HG02970 (cell line): ENCODE measurements at regions not wholly inside any gene's neighbourhood (a gene's known extent, or its start where the extent isn't known, plus 50 kb on each side); places are given as distances from the start of the nearest gene placed in this dataset.
"Not testable (repeated sequence)": the region's sequence is repeated elsewhere in the genome, so short reads cannot be mapped to it uniquely, and the experiment has no call there.

Experiments
- ATAC-seq: cut with Tn5 transposase; IDR thresholded peaks from one replicate; pipeline ENCODE4 v1.9.1; 2021; ENCODE audit warnings: mild to moderate bottlenecking, moderate library complexity, moderate number of reproducible peaks; ENCODE audit not compliant: unreplicated experiment, low FRiP score

DNA sequence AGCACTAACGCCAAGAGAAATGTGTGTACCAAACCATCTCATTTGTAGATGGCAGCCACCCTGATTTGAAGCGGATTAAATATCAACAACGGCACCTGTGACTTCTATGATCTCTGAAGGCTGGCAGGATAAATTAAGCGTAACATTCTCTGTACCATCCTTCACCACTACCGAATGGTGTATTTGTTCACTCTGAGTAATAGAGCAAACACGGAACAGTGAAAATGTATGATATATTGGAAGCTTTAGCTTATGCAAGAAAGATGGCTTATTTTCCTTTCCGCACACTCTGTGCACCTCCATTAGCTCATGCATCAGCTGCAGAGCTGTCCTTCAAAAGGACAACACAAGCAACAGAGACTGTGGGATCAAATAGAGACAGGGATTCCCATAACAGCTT lies 431.1 kb downstream of the PRELID2 start:
- ATAC-seq, result no peak

DNA sequence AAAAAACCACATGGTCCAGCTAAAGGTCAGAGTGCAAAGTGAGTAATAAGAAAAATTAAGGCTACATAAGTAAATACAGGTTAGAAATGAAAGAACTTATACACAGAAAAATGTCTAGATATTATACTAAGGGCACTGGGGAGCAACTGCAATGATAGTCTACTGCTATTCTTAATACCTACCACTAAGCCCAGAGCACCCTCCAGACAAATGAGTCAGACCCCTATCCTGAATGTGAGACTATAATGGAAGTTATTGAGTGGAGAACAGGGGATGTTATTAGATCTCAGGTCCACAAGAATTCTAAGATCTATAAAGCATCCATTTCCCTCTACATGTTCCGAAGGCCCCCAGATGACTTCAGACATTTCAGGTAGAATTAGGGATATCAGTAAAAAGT lies 438.3 kb downstream of the PRELID2 start:
- no peak for ATAC-seq

DNA sequence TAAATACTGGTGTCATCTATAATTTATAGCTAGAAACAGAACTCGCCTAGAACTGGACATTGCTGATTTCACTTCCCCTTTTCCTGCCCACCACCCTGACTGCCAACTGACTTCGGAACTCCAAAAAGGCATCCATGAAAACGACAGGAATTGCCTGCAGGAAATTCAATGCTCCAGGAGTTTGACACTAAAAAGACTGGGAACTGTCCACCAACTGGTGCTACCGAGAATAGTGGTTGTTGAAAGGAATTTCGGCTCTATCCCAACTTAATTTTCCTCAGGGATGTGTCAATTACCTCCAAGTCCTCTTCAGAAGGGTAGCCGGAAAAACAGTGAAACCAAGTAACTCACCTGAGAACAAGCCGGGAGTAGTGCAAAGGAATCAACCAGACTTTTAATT lies 440.0 kb downstream of the PRELID2 start:
- ATAC-seq, result not testable (repeated sequence)

DNA sequence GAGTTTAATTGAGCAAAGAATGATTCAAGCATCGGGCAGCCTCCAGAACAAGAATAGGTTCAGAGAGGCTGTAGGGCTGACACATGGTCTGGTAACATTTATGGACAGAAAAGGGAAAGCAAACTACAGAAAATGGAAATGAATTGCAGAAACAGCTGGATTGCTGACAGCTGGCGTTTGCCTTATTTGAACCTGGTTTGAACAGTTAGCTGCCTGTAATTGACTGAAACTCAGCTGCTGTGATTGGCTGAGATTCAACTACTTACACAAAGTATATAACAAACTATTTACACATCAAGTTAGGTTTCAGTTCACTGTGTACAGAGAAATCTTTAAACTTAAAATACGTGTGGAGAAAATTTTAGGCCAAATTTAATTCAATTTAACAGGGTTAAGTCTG lies 441.7 kb downstream of the PRELID2 start:
- ATAC-seq, result no peak

DNA sequence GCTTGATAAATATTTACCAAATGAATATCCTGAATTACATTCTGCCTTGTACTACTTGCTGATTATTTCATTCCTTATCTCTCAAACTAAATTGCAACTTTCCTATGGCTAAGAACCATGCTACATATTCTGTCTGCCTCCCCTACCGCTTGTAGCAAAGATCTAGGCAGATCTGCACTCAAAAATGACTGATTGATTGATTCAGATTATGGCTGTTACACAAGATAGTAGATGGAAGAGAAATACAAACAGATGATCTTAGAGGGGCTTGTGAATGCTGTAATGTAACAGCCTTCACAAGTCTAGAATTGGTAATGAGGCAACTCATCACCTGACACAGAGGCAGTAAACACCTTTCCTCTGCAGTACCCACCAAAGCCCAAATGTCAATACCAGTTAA lies 446.1 kb downstream of the PRELID2 start:
- ATAC-seq, result no peak

DNA sequence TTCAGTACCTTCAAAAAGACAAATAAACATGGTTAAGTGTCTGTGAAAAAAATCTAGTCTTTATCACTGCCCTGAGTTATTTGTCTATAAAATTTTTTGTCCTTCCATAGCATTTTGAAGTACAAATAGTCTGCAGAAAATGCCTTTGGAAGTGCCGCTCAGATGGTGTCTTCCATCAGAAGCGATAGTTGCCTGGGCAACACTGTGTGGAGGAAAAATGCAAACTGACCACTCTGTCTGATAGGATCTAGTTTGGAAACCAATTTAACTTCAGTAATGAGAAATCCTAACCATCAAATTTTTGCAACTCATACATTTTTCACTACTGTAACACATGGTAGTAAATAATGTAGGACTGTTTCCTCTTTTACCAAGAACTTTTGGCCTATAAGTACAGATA lies 449.9 kb downstream of the PRELID2 start:
- ATAC-seq, result no peak

DNA sequence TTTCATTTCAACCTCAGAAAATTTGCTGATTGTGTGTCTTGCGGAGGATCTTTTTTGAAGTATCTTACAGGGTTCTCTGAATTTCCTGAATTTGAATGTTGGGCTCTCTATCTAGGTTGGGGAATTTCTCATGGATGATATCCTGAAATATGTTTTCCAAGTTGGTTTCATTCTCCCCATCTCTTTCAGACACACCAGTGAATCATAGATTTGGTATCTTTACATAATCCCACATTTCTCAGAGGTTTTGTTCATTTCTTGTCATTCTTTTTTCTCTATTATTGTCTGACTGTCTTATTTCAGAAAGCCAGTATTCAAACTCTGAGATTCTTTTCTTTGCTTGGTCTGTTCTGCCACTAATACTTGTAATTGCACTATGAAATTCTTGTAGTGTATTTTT lies 456.9 kb downstream of the PRELID2 start:
- no peak for ATAC-seq

DNA sequence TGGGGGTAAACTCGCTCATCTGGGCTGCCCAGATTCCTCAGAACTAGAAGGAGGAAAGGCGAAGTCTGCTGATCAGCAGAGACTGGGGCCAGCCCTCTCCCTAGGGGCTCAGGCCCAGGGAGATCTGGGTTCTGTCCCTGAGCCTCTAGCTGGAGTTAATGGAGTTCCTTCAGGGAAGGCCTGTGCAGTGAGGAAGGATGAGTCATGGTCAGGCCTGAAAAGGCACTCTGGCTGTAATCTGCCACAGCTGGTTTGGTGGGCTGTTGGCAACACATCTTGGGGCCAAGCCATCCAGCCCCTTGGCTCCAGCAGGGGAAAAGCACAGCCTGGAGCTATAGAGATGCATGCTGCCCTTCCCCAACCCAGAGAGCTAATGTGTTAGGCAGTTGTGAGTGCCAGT lies 459.6 kb downstream of the PRELID2 start:
- ATAC-seq, result no peak

DNA sequence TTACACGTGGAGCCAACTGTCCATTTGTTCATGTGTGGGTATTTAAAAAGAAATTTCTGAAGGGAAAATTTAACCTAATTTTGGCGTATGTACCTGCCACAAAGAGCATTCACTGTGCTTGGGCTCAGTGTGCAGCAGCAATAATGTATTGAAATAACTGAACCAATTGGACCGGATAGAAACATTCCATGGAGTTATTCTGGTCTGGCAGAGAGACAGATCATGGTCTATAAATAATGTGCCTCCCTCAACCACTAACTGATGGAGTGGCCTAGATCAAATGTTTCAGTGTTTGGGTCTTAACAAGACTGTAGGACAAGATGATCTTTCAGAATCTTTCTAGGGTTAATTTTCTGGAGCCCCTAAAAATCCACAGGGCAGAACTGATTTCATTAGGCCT lies 469.7 kb downstream of the PRELID2 start:
- ATAC-seq, result no peak

DNA sequence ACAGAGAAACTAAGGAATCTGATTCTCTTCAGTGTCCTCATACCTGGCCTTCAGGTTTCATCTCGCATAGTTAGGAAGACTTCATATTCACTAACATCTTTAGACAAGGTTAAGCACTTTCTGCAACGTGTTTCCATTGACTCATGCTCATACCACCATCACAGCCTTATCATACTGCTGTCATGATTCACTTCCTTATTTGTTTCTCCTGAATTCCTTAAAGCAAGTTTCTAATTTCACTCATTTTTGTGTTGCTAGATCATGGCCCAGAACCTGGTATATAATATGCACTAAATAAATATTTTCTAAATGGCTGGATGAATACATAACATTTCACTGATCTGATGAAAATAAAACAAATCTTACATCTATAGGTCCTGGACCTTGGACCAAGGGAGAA lies 472.9 kb downstream of the PRELID2 start:
- no peak for ATAC-seq

DNA sequence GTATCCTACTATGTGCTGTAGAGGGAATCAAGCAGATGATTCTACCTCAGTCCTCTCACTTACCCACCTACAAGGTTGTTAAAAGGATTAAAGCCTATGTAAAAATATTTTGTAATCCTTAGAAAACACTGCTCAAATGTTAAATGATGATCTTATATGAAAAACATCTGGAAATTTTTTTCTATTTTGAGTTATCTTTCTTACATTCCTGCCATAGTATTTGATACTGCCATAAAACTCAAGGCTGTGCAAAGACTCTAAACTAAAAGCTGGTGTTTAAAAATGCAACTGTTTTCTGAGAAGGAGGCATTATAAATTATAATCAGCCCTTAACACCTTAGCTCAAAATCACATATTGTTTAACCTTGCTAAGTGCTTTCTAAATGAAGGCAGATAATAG lies 474.2 kb downstream of the PRELID2 start:
- no peak for ATAC-seq

DNA sequence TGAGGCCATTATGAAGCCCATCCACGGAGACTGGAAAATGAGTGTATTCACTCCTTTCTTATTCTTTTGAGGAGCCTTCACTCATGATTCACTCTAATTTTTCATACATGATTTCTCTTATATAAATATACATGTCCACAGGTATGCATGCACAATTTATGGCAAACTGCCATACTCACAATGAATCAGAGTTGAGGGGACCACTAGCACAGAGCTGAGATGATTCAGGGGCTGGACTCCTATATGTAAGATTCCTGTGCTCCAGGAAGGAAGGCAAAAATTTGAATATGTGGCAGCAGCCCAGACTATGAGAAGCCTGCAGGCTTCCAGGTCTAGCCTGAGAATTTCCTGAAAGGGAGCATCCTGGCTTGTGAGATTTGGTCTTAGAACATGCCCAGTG lies 484.6 kb downstream of the PRELID2 start:
- no peak for ATAC-seq

DNA sequence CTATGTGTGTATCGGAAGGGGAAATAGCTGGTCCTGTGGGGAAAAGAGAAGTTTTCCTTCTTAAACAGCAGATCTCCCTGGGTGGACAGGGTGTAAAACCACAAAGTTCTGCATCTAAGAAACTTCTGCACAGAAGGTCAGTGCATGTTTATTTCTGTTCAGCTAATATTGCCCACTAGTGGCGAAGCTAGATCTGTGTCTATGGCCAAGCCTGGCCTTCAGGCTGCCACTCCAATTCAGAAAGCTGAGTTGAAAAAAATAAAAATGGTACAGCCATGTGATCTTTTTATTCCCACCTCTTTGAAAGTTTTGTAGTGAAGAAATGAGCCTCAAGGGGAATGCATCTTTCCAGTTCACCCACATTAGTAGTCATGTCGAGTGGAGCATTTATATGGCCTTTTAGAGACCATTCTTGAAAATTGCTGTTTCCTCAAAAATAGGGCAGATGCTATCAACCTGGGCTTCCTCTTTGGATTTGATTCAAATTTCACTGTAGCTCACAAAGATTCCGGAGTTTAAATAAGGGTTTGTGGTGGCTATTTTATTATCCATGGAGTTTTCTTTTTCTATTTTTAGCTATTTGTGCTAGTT lies 488.0 kb downstream of the PRELID2 start:
- no peak for ATAC-seq

DNA sequence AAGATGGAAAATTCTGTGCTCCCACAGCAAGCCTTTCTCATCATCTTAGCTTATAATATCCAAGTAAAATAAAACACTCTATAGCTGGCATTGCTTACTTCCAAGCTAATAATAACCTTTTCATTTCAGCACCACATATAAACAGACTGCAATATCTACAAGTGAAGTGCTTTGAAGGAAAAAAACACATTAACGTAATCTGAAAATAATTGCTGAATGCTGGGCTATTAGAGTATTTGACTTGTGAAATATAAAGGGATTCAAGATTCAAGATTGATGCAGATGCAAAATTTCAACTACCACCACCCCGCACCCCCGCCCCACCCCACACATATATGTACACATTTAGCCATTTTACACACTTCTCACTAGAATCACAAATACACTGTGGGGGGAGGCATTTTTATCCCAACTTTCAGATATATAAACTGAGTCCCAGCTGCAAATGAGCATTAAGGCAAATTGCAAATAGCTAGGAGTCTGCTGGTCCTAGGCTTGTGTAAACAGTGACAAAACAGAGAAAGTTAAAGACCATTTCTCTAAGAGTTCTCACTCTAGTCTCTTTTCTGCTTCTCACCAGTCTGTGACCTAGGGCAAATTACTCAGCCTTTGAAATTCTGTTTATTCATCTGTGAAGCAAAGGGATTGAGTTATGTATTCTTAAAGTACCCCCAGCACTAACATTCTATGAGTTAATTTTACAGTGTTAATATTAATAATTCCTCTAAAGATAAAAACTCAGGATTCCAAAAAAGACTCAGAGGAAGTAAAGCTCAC lies 489.4 kb downstream of the PRELID2 start:
- ATAC-seq, result no peak

DNA sequence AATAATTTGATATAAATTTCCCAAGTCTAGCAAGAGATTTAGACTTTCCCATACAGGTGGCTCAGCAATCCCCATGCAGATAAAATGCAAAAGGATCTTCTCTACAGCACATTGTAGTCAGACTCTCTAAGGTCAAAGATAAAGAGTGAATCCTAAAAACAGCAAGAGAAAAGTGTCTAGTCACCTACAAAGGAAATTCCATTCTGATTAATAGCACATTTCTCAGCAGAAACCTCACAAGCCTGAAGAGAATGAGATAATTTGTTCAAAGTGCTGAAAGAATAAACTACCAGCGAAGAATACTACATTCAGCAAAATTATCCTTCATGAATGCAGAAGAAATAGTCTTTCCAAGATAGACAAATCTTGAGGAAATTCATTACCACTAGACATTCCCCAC lies 493.3 kb downstream of the PRELID2 start:
- no peak for ATAC-seq

DNA sequence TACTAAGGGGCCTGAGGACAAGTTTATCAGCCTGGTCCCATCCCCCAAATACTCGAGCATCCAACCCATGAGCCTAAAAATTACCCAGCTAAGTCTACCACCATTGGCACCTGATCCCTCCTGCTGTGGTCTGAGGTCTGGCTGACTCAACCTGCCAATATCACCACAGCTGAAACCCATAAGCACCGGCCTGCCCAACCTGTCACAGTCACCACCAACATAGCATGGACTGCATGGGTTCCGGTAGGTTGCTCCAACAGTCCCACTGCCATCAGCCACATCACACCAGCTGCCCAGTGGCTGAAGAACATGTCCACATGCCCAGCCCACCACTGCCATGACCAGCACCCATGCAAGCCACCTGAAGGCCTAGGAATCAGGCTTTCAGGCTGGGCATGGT lies 495.0 kb downstream of the PRELID2 start:
- no peak for ATAC-seq

DNA sequence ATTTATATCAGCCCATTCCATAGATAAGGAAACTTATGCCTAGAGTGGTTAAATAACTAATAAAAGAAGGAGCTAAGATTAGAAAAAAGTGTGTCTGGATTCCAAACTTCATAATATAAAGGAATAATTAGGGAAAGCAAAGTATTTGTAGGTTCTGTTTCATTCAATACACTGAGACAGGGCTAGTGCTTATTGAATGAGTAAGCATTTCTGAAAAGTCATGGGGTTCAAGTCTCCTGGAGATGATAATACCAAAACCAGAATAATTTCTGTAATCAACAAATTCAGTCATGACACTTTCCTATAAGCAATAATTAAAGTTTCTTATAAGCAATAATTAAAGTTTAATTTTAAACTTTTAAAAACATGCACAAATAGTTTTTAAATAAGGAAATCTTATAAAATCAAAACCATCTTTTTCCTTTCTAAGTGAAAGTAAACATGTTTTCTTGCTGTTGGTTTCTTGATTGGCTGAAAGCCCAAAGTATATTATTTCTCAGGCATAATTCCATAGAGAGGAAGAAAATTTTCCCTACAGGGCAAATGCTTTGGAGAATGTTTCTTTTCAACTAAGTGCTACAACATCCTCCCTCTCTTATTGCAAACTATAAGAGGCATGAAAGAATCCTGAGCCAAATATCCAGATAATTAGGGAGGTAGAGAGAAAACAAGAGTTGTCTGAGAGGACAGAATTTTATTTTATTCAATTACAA lies 510.2 kb downstream of the PRELID2 start:
- no peak for ATAC-seq

DNA sequence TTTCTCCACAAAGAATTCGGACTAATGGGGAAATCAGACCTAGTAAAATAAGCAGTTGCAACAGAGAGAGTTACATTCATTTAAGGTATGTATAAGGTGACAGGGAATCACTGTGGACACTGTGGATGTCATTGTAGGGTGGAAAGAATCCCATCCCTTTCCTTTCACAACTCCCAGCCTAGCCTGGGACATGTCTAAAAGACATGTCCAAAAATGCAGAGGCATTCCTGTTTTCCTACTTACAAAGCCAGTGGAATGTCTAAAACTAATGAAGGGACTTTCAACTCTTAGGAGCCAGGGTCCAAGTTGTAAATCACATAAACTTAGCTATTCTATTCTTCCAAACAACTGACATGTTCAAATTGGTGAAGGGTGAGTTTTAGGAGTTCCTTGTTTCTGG lies 511.0 kb downstream of the PRELID2 start:
- no peak for ATAC-seq

DNA sequence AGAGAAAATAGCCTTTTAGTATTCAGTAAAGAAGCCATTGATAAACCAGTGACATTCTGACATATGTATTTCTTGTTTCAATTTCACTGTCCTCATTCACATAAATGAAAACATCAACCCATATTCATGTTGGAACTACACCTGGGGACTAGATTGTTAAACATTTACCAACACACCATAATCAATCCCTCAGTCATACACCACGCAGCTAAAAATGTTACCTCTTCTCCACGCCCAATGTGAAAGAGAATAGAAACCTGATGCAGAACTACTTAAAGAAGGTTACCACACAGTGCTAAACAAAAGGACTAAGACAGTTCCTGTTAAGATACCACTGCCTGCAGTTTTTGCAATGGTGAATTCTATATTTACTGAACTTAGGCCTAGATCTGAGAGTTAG lies 518.9 kb downstream of the PRELID2 start:
- peak; percentile 93 for ATAC-seq

DNA sequence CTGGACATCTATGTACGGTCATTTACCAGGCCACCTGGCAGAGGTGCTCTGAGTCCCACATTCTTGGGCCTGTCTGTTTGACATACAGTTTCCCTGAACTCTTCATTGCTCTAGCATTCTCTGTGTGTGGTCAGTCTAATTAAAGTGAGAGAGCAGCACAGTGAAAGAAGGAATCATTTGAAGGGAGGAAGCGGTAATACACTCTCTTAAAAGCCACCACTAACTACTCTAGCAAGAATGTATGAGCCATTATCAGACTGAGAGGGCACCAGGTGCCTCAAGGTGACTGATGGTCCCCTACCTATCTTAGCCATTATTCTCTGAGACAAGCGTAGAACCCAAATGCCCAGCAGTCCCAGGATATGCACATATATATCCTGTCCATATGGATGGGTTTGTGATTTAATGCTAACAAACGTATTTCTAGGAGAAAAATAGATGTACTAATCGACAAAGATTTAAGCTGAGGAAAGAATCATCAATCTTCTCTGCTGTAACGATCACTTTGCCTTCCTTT lies 527.2 kb downstream of the PRELID2 start:
- ATAC-seq, result no peak

DNA sequence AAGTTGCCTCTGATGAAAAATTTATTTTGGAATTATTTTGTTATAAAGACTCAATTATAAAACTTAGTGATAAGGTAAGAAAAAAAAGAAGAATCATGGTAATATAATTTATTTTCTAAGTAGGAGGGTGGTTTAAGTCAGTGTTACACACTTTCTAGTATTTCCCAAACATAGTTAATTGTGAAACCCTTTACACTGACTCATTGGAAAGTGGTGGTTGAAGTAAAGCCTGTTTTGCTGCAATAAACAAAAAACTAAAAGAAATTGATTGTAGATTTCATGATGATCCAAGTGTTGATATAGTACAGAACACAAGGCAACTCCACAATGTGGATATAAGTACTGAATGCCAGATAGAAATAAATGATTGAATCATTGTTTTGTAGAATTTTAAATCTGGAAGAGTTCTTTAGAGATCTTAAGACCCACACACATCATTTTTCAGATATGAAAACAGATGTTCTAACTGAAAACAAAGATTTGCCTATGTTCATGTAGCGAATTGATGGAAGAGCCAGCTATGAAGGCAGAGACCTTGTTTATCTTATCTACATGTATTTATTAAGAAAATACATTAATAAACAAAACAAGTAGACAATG lies 539.8 kb downstream of the PRELID2 start:
- no peak for ATAC-seq
